Fibroblast of lung (primary cell): ENCODE measurements at regions not wholly inside any gene's neighbourhood (a gene's known extent, or its start where the extent isn't known, plus 50 kb on each side); places are given as distances from the start of the nearest gene placed in this dataset.

Experiments
- EZH2 ChIP-seq: IDR thresholded peaks from 2 replicates; pipeline ENCODE4 v1.5.1; 2012; ENCODE audit warnings: low read length, control low read depth, mild to moderate bottlenecking; ENCODE audit errors: missing control alignments
- TF ChIP-seq, protein P1 (sequence below), 2 donors: IDR thresholded peaks in 1 of 2; conservative IDR thresholded peaks in 1 of 2; 1 replicate in 1 of 2; 2 replicates in 1 of 2; pipeline ENCODE4 v1.5.1; 2011 to 2012; ENCODE audit warnings: low read length in 2 of 2, control low read depth in 1 of 2, inconsistent platforms in 1 of 2, low read depth in 1 of 2, mild to moderate bottlenecking in 1 of 2

DNA sequence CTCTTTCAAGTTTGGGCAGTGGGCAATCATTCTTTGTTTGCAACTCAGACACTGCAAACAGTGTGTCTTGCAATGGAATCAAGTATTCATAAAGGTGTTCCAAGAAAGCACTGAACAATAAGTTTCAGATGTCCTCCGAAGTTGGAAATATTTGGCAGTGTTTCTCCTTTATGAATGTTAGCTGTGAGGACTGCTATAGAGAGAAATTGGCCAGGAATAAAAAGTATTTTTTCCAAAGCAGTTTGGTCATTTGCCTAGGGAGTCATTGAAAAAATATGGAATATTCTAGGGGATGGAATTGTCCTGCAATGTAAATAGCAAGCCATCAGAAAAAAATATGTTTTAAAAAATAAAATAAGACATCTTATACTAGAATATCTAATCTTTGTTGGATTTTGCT, 688.6 kb upstream of the SEMA6A start:
- TF ChIP-seq, protein P1, sequence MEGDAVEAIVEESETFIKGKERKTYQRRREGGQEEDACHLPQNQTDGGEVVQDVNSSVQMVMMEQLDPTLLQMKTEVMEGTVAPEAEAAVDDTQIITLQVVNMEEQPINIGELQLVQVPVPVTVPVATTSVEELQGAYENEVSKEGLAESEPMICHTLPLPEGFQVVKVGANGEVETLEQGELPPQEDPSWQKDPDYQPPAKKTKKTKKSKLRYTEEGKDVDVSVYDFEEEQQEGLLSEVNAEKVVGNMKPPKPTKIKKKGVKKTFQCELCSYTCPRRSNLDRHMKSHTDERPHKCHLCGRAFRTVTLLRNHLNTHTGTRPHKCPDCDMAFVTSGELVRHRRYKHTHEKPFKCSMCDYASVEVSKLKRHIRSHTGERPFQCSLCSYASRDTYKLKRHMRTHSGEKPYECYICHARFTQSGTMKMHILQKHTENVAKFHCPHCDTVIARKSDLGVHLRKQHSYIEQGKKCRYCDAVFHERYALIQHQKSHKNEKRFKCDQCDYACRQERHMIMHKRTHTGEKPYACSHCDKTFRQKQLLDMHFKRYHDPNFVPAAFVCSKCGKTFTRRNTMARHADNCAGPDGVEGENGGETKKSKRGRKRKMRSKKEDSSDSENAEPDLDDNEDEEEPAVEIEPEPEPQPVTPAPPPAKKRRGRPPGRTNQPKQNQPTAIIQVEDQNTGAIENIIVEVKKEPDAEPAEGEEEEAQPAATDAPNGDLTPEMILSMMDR (conservative IDR thresholded peaks at IDR 0.05 in 1 of 2, IDR thresholded peaks at IDR 0.05 in 1 of 2; ENCODE audit: low read depth in 1 of 2, low read length in 2 of 2): no peak
- TF ChIP-seq EZH2: no peak
